ENCODE measurements at regions not wholly inside any gene's neighbourhood (a gene's known extent, or its start where the extent isn't known, plus 50 kb on each side); places are given as distances from the start of the nearest gene placed in this dataset.

DNA sequence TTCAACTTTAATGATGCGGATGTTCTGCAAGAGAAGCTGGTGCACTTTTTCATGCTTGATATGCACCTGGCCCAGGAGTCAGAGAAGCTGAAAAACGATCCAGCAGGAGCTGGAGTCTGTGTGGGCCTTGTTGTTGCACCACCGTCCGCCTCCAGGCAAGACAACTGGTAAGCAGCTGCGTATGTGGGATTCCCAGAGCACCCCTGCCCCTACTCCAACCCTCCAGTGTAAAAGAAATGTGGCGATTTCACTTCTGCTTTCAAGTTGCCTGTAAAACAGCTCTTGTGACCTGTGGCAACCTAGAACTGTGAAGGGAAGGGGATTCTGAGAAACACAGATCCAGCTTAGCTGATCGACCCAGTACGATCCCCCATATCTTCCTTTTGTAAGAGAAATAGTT is 154.1 kb upstream of the PELI2 start:
- Histone ChIP-seq H2BK12ac (ENCODE audit: low read length) (no peak overlapping the region), H3K18ac (ENCODE audit: low read length) (no peak overlapping the region), H3K9me3 (ENCODE audit: insufficient read depth, low read depth, low read length) (no peaks in the 10 kb centered on the region), H3K4me1 (ENCODE audit: control insufficient read depth in 1 of 2, insufficient read depth in 2 of 2, low read length in 2 of 2) (peaks cover 0 to 2% of the 10 kb centered on the region in 2 experiments), H3K14ac (ENCODE audit: low read length) (no peak overlapping the region), H3K9ac (ENCODE audit: low read length) (no peak overlapping the region), H3K36me3 (ENCODE audit: control insufficient read depth in 1 of 2, insufficient read depth in 2 of 2, low read length in 2 of 2) (no peaks in the 10 kb centered on the region), H2BK5ac (ENCODE audit: low read depth, low read length, poor library complexity) (no peak overlapping the region), H2AK5ac (ENCODE audit: low read length) (no peak overlapping the region), H2AFZ (ENCODE audit: insufficient read depth, low read length, poor library complexity) (no peak overlapping the region), H4K8ac (ENCODE audit: low read depth, low read length) (no peak overlapping the region), H3K23ac (ENCODE audit: low read length) (no peak overlapping the region), H4K12ac (ENCODE audit: low read depth, low read length) (no peak overlapping the region), H3K79me2 (ENCODE audit: control insufficient read depth, insufficient read depth, low read length, poor library complexity) (no peaks in the 10 kb centered on the region), H3K27ac (ENCODE audit: low read depth, low read length) (no peak overlapping the region), H3K4me2 (ENCODE audit: low read length) (no peak overlapping the region), H3K4me3 (ENCODE audit: low read depth, low read length) (no peak overlapping the region), H3K4ac (ENCODE audit: low read depth, low read length) (no peak overlapping the region), H3K27me3 (ENCODE audit: insufficient read depth, low read length) (no peaks in the 10 kb centered on the region), H4K91ac (ENCODE audit: low read depth, low read length) (no peak overlapping the region), H3K79me1 (ENCODE audit: low read length) (no peaks in the 10 kb centered on the region), H2BK120ac (ENCODE audit: insufficient read depth, low read length, poor library complexity) (peak overlapping the region; percentile 7)
- peak in 1 of 2 donors; percentile 3 for DNase-seq
- WGBS (ENCODE audit: extremely low coverage, insufficient coverage, insufficient read length), result no CpG with 5 or more reads among the region's 8 CpGs

DNA sequence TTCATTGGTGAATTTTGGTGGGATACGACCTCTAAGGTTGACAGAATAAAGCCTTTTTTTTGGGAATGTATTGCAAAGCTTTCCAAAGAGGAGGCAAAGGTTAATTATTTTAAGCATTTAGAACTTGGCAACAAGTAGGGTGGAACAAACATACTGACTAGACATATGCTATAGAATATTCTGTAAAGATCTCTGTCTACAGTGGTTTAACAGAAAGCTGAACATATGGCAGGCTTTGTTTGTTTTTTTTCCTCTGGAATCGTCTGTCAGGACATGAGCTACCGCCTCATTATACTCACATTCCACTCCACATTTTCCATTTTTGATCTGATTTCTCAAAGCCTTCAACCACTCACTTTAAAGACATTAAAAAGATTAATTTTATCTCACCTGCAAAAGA is 153.4 kb upstream of the PELI2 start:
- no CpG with 5 or more reads among the region's 3 CpGs for WGBS (ENCODE audit: extremely low coverage, insufficient coverage, insufficient read length)
- no peak overlapping the region for H2BK12ac ChIP-seq (ENCODE audit: low read length)
- no peaks in the 10 kb centered on the region for H3K79me2 ChIP-seq (ENCODE audit: control insufficient read depth, insufficient read depth, low read length, poor library complexity)
- DNase-seq, result no peak
- no peak overlapping the region for H3K23ac ChIP-seq (ENCODE audit: low read length)
- H3K36me3 ChIP-seq (ENCODE audit: control insufficient read depth in 1 of 2, insufficient read depth in 2 of 2, low read length in 2 of 2), result no peaks in the 10 kb centered on the region
- H2BK120ac ChIP-seq (ENCODE audit: insufficient read depth, low read length, poor library complexity), result no peak overlapping the region
- no peaks in the 10 kb centered on the region for H3K79me1 ChIP-seq (ENCODE audit: low read length)
- H3K27ac ChIP-seq (ENCODE audit: low read depth, low read length), result no peak overlapping the region
- no peak overlapping the region for H3K18ac ChIP-seq (ENCODE audit: low read length)
- H2AFZ ChIP-seq (ENCODE audit: insufficient read depth, low read length, poor library complexity), result no peak overlapping the region
- H2AK5ac ChIP-seq (ENCODE audit: low read length), result no peak overlapping the region
- H3K4me3 ChIP-seq (ENCODE audit: low read depth, low read length), result no peak overlapping the region
- no peaks in the 10 kb centered on the region for H3K9me3 ChIP-seq (ENCODE audit: insufficient read depth, low read depth, low read length)
- H3K4me2 ChIP-seq (ENCODE audit: low read length), result no peak overlapping the region
- no peaks in the 10 kb centered on the region for H3K27me3 ChIP-seq (ENCODE audit: insufficient read depth, low read length)
- H3K4ac ChIP-seq (ENCODE audit: low read depth, low read length), result no peak overlapping the region
- H4K12ac ChIP-seq (ENCODE audit: low read depth, low read length), result no peak overlapping the region
- no peak overlapping the region for H2BK5ac ChIP-seq (ENCODE audit: low read depth, low read length, poor library complexity)
- no peak overlapping the region for H4K8ac ChIP-seq (ENCODE audit: low read depth, low read length)
- H4K91ac ChIP-seq (ENCODE audit: low read depth, low read length), result no peak overlapping the region
- no peak overlapping the region for H3K9ac ChIP-seq (ENCODE audit: low read length)
- H3K14ac ChIP-seq (ENCODE audit: low read length), result no peak overlapping the region
- peaks cover 0 to 2% of the 10 kb centered on the region in 2 experiments for H3K4me1 ChIP-seq (ENCODE audit: control insufficient read depth in 1 of 2, insufficient read depth in 2 of 2, low read length in 2 of 2)

DNA sequence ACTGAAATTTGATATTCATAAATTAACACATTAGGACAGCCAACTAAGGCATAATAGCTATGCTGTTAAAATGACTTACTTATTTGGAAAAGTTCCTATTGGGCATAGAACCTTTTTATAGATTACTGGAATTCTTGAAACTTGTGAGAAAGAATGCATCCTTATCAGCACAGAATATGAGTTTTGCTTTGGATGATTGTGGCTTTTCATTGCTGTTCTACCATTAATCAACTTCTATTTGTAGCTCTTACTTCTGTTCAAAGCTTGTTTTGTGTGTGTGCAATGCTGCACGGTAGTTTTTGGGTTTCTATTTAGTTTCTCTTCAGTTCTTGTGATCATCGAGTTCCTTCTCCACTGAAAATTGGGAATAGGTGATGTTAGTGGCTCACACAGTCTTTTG is 152.4 kb upstream of the PELI2 start:
- Histone ChIP-seq H2AFZ (ENCODE audit: insufficient read depth, low read length, poor library complexity) (no peak overlapping the region), H3K27ac (ENCODE audit: low read depth, low read length) (no peak overlapping the region), H4K91ac (ENCODE audit: low read depth, low read length) (no peak overlapping the region), H4K12ac (ENCODE audit: low read depth, low read length) (no peak overlapping the region), H4K8ac (ENCODE audit: low read depth, low read length) (no peak overlapping the region), H3K4ac (ENCODE audit: low read depth, low read length) (no peak overlapping the region), H3K23ac (ENCODE audit: low read length) (no peak overlapping the region), H3K9me3 (ENCODE audit: insufficient read depth, low read depth, low read length) (no peaks in the 10 kb centered on the region), H3K4me2 (ENCODE audit: low read length) (no peak overlapping the region), H3K18ac (ENCODE audit: low read length) (no peak overlapping the region), H3K4me1 (ENCODE audit: control insufficient read depth in 1 of 2, insufficient read depth in 2 of 2, low read length in 2 of 2) (peaks cover 0 to 2% of the 10 kb centered on the region in 2 experiments), H3K27me3 (ENCODE audit: insufficient read depth, low read length) (no peaks in the 10 kb centered on the region), H2AK5ac (ENCODE audit: low read length) (no peak overlapping the region), H3K14ac (ENCODE audit: low read length) (no peak overlapping the region), H3K79me2 (ENCODE audit: control insufficient read depth, insufficient read depth, low read length, poor library complexity) (no peaks in the 10 kb centered on the region), H2BK12ac (ENCODE audit: low read length) (no peak overlapping the region), H3K36me3 (ENCODE audit: control insufficient read depth in 1 of 2, insufficient read depth in 2 of 2, low read length in 2 of 2) (no peaks in the 10 kb centered on the region), H2BK120ac (ENCODE audit: insufficient read depth, low read length, poor library complexity) (no peak overlapping the region), H3K4me3 (ENCODE audit: low read depth, low read length) (no peak overlapping the region), H3K9ac (ENCODE audit: low read length) (no peak overlapping the region), H2BK5ac (ENCODE audit: low read depth, low read length, poor library complexity) (no peak overlapping the region), H3K79me1 (ENCODE audit: low read length) (no peaks in the 10 kb centered on the region)
- WGBS (ENCODE audit: extremely low coverage, insufficient coverage, insufficient read length), result no CpG with 5 or more reads among the region's 2 CpGs
- no peak for DNase-seq

DNA sequence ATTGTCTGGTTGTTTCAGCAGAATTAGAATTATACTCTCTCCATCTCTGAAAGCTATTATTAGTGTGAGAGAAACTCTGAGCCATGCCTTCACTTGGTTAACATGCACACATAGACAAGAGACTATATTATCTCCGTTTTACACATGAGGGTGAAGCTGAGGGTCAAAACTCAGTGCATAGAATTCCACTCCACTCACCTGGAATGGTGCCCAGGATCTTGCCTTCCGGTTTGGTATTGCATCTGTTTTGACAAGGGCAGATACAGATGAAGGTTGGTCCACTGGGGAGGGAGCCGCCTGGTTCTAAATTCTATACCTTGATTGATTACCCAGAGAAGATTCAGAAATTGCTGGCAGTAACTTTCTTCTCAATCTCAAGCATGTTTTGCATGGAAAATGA is 149.5 kb upstream of the PELI2 start:
- Histone ChIP-seq H4K8ac (ENCODE audit: low read depth, low read length) (no peak overlapping the region), H3K4me2 (ENCODE audit: low read length) (no peak overlapping the region), H2AFZ (ENCODE audit: insufficient read depth, low read length, poor library complexity) (no peak overlapping the region), H2BK12ac (ENCODE audit: low read length) (no peak overlapping the region), H3K36me3 (ENCODE audit: control insufficient read depth in 1 of 2, insufficient read depth in 2 of 2, low read length in 2 of 2) (no peaks in the 10 kb centered on the region), H3K4me3 (ENCODE audit: low read depth, low read length) (no peak overlapping the region), H4K12ac (ENCODE audit: low read depth, low read length) (no peak overlapping the region), H2BK120ac (ENCODE audit: insufficient read depth, low read length, poor library complexity) (no peak overlapping the region), H4K91ac (ENCODE audit: low read depth, low read length) (no peak overlapping the region), H3K14ac (ENCODE audit: low read length) (no peak overlapping the region), H3K79me1 (ENCODE audit: low read length) (no peaks in the 10 kb centered on the region), H3K18ac (ENCODE audit: low read length) (no peak overlapping the region), H2AK5ac (ENCODE audit: low read length) (no peak overlapping the region), H3K4ac (ENCODE audit: low read depth, low read length) (no peak overlapping the region), H3K79me2 (ENCODE audit: control insufficient read depth, insufficient read depth, low read length, poor library complexity) (no peaks in the 10 kb centered on the region), H3K27me3 (ENCODE audit: insufficient read depth, low read length) (no peaks in the 10 kb centered on the region), H3K4me1 (ENCODE audit: control insufficient read depth in 1 of 2, insufficient read depth in 2 of 2, low read length in 2 of 2) (no peaks in the 10 kb centered on the region), H3K27ac (ENCODE audit: low read depth, low read length) (no peak overlapping the region), H3K23ac (ENCODE audit: low read length) (no peak overlapping the region), H2BK5ac (ENCODE audit: low read depth, low read length, poor library complexity) (no peak overlapping the region), H3K9me3 (ENCODE audit: insufficient read depth, low read depth, low read length) (no peaks in the 10 kb centered on the region), H3K9ac (ENCODE audit: low read length) (no peak overlapping the region)
- no CpG with 5 or more reads among the region's 3 CpGs for WGBS (ENCODE audit: extremely low coverage, insufficient coverage, insufficient read length)
- DNase-seq, result no peak

Measured in trophoblast cell (in vitro differentiated cells and primary cell).